OCI-LY1 (cell line): ENCODE measurements at regions not wholly inside any gene's neighbourhood (a gene's known extent, or its start where the extent isn't known, plus 50 kb on each side); places are given as distances from the start of the nearest gene placed in this dataset.

Experiments used
- CTCF ChIP-seq: fragments of 200-600 bp; sonication (generic), shearing (Covaris generic); IDR thresholded peaks from 2 replicates; pipeline ENCODE4 v1.5.1; 2017; ENCODE audit warnings: mild to moderate bottlenecking, antibody characterized with exemption, low read length, moderate library complexity, mixed read lengths
- EZH2 ChIP-seq: fragments of 200-600 bp; sonication (generic), shearing (Covaris generic); IDR thresholded peaks from 2 replicates; pipeline ENCODE4 v1.8.0; 2017; ENCODE audit warnings: borderline replicate concordance, mixed run types, mild to moderate bottlenecking, antibody characterized with exemption, low read length, moderate library complexity, mixed read lengths

GRCh38 chr2:238589591-238590460 is 163.1 kb downstream of the ASB1 start:
- TF ChIP-seq CTCF (no peak), EZH2 (no peak)
